ENCODE measurements at regions not wholly inside any gene's neighbourhood (a gene's known extent, or its start where the extent isn't known, plus 50 kb on each side); places are given as distances from the start of the nearest gene placed in this dataset.

- FAIRE-seq: no peak
- DNase-seq (ENCODE audit: insufficient read length): no peak
- TF ChIP-seq POLR2A (IDR thresholded peaks at IDR 0.05; ENCODE audit: low read depth, low read length) (no peak), POLR2AphosphoS5 (IDR thresholded peaks at IDR 0.05; ENCODE audit: low read depth, low read length) (no peak), TAF1 (IDR thresholded peaks at IDR 0.05; ENCODE audit: borderline replicate concordance, low read depth, low read length) (no peak)
Observed at GRCh38 chr21:35340273-35340672, 291.2 kb upstream of the RUNX1 start.

DNA sequence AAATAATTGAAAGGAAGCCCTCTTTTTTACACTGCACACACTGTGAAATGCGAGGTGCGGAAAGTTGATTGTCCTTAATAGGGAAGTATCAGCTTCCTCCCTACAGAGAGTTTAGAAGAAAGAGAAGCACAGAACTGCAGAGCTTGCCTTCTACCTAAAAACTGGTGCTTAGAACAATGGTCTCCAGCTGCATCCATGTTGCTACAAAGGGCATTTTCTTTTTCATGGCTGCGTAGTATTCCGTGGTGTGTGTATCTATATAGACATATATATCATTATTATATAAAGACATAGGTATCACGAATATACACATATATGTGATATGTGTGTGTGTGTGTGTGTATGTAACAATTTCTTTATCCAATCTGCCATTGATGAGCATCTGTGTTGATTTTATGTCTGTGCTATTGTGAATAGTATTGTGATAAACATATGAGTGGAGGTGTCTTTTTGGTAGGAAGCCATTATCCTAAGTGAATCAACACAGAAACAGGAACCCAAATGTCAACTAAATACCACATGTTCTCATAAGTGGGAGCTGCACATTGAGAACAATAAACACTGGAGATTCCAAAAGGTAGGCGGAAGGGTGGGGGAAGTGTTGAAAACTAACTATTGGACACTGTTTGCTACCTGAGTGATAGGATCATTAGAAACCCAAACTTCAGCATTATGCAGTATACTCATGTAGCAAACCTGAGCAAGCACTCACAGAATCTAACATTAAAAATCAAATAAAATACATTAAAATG is 290.0 kb upstream of the RUNX1 start:
- DNase-seq (ENCODE audit: insufficient read length): no peak

DNA sequence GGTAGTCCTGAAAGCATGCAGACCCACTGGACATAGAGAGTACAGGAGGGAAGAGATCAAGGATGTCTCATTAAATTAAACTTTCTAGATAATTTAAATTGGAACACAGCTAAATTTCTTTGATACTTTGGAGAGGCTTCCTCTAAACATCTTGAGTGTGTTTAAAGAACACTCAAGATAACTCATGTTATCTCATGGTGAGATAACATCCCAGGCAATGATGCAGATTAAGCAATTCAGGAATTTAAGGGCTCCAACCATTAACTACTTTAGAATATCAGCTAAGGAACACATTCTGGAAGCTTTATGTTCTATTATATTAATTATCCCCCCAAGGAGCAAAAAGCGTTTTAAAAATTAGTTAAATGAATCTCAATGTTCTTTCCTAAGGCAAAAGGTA is 289.2 kb upstream of the RUNX1 start:
- TF ChIP-seq TAF1 (IDR thresholded peaks at IDR 0.05; ENCODE audit: borderline replicate concordance, low read depth, low read length) (no peak), POLR2AphosphoS5 (IDR thresholded peaks at IDR 0.05; ENCODE audit: low read depth, low read length) (no peak), POLR2A (IDR thresholded peaks at IDR 0.05; ENCODE audit: low read depth, low read length) (no peak)
- no peak for FAIRE-seq

More for the DNA sequence above, 290.0 kb upstream of the RUNX1 start:
- FAIRE-seq: no peak
- TF ChIP-seq POLR2A (IDR thresholded peaks at IDR 0.05; ENCODE audit: low read depth, low read length): no peak
- no peak for TF ChIP-seq TAF1 (IDR thresholded peaks at IDR 0.05; ENCODE audit: borderline replicate concordance, low read depth, low read length)
- TF ChIP-seq POLR2AphosphoS5 (IDR thresholded peaks at IDR 0.05; ENCODE audit: low read depth, low read length): no peak

DNA sequence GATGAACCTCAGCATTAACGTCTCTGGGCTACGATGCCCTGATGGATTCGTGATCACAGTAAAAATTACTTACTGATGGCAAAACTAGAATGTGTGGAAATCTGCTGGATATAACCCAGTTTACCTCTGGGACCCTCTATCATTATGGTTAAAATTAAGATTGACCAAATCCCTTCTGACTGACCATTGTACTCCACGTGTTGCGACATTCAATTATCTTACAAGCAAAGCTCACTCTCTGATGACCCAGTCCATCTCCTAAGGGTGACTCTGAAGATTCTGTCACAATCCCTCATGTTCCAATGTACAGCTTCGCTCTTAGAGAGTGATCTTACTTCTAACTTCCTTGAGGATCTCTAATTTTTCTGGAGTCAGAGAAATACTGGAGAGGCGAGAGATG is 288.5 kb upstream of the RUNX1 start:
- FAIRE-seq (no peak), DNase-seq (ENCODE audit: insufficient read length) (no peak)
- TF ChIP-seq TAF1 (IDR thresholded peaks at IDR 0.05; ENCODE audit: borderline replicate concordance, low read depth, low read length) (no peak), POLR2AphosphoS5 (IDR thresholded peaks at IDR 0.05; ENCODE audit: low read depth, low read length) (no peak), POLR2A (IDR thresholded peaks at IDR 0.05; ENCODE audit: low read depth, low read length) (no peak)

More for the DNA sequence above, 289.2 kb upstream of the RUNX1 start:
- no peak for DNase-seq (ENCODE audit: insufficient read length)

DNA sequence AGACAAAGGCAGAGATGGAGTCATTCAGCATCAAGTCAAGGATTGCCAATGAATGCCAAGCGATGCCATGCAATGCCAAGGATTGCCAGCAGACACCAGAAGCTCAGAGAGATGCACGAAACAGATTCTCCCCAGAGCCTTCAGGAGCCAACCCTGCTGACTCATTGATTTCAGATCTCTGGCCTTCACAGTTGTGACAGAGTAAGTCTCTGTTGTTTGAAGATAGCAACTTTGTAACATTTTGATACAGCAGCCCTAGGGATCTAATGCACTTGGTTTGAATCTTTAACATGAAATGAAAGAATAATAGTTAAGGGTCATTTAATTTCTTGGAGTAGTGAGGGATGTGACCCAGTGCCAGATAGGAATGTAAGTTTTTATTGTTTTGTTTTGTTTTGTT is 287.4 kb upstream of the RUNX1 start:
- TF ChIP-seq POLR2A (IDR thresholded peaks at IDR 0.05; ENCODE audit: low read depth, low read length) (no peak), TAF1 (IDR thresholded peaks at IDR 0.05; ENCODE audit: borderline replicate concordance, low read depth, low read length) (no peak), POLR2AphosphoS5 (IDR thresholded peaks at IDR 0.05; ENCODE audit: low read depth, low read length) (no peak)
- FAIRE-seq (no peak), DNase-seq (ENCODE audit: insufficient read length) (no peak)

- no peak for FAIRE-seq
- TF ChIP-seq POLR2AphosphoS5 (IDR thresholded peaks at IDR 0.05; ENCODE audit: low read depth, low read length) (no peak), POLR2A (IDR thresholded peaks at IDR 0.05; ENCODE audit: low read depth, low read length) (no peak)
- DNase-seq (ENCODE audit: insufficient read length): no peak
Observed at GRCh38 chr21:35335951-35336446, 286.9 kb upstream of the RUNX1 start.

GRCh38 chr21:35333831-35334618 is 284.9 kb upstream of the RUNX1 start:
- DNase-seq (ENCODE audit: insufficient read length) (no peak), FAIRE-seq (no peak)
- TF ChIP-seq POLR2A (IDR thresholded peaks at IDR 0.05; ENCODE audit: low read depth, low read length): no peak
- TF ChIP-seq POLR2AphosphoS5 (IDR thresholded peaks at IDR 0.05; ENCODE audit: low read depth, low read length): no peak

- no peak for FAIRE-seq
- DNase-seq (ENCODE audit: insufficient read length): no peak
- no peak for TF ChIP-seq TAF1 (IDR thresholded peaks at IDR 0.05; ENCODE audit: borderline replicate concordance, low read depth, low read length)
- TF ChIP-seq POLR2AphosphoS5 (IDR thresholded peaks at IDR 0.05; ENCODE audit: low read depth, low read length): no peak
- no peak for TF ChIP-seq POLR2A (IDR thresholded peaks at IDR 0.05; ENCODE audit: low read depth, low read length)
Observed at GRCh38 chr21:35332841-35333426, 283.8 kb upstream of the RUNX1 start.

GRCh38 chr21:35329940-35330660 is 281.0 kb upstream of the RUNX1 start:
- TF ChIP-seq TAF1 (IDR thresholded peaks at IDR 0.05; ENCODE audit: borderline replicate concordance, low read depth, low read length) (no peak), POLR2A (IDR thresholded peaks at IDR 0.05; ENCODE audit: low read depth, low read length) (no peak), POLR2AphosphoS5 (IDR thresholded peaks at IDR 0.05; ENCODE audit: low read depth, low read length) (no peak)
- FAIRE-seq: no peak
- DNase-seq (ENCODE audit: insufficient read length): no peak

- no peak for TF ChIP-seq TAF1 (IDR thresholded peaks at IDR 0.05; ENCODE audit: borderline replicate concordance, low read depth, low read length)
- no peak for TF ChIP-seq POLR2AphosphoS5 (IDR thresholded peaks at IDR 0.05; ENCODE audit: low read depth, low read length)
- no peak for TF ChIP-seq POLR2A (IDR thresholded peaks at IDR 0.05; ENCODE audit: low read depth, low read length)
- no peak for FAIRE-seq
- no peak for DNase-seq (ENCODE audit: insufficient read length)
Observed at GRCh38 chr21:35328856-35329455, 279.9 kb upstream of the RUNX1 start.

DNA sequence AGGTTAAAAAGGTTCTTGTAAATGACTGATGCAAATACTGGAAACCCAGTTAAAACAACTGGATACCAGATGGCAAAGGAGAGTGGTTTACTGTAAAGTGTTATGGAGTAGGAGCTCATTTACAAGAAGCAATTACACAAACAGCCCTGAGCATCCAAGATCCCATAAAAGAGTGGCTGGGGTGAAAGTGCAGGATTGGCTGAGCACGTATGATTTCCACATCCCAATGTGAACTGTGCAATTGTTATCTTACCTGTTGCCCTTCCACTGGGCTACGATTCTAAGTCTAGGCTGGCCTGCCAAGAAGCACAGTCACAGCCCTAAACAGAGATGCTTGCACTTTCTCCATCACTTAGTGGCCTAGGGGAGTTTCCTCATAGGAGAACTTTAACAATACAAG is 277.6 kb upstream of the RUNX1 start:
- TF ChIP-seq POLR2A (IDR thresholded peaks at IDR 0.05; ENCODE audit: low read depth, low read length): no peak
- DNase-seq (ENCODE audit: insufficient read length) (no peak), FAIRE-seq (no peak)

Data from GM12892 (cell line).